Spleen (tissue), 11 donors: ENCODE measurements at regions not wholly inside any gene's neighbourhood (a gene's known extent, or its start where the extent isn't known, plus 50 kb on each side); places are given as distances from the start of the nearest gene placed in this dataset.

ENCODE experiments used
- DNase-seq: peaks from one replicate; pipeline ENCODE4 v3.0.0-alpha.2; 2020
- H3K27ac ChIP-seq, 8 donors: fragments of 200-600 bp; sonication (generic) in 7 of 8; 1 replicate in 4 of 8; 2 replicates in 4 of 8; pipeline versions ENCODE4 v1.5.0 to v1.8.0; 2016 to 2021; ENCODE audit warnings: inconsistent platforms in 4 of 8, mild to moderate bottlenecking in 4 of 8, moderate library complexity in 1 of 8
- H3K27me3 ChIP-seq, 7 donors: fragments of 200-600 bp; sonication (generic) in 6 of 7; replicated peaks in 1 of 7; 1 replicate in 4 of 7; 2 replicates in 3 of 7; pipeline versions ENCODE4 v1.5.0 to v1.8.0; 2016 to 2021; ENCODE audit warnings: inconsistent platforms in 3 of 7, mild to moderate bottlenecking in 1 of 7
- H3K36me3 ChIP-seq, 6 donors: fragments of 200-600 bp; sonication (generic) in 5 of 6; 1 replicate in 4 of 6; 2 replicates in 2 of 6; pipeline versions ENCODE4 v1.5.0 to v1.8.0; 2016 to 2021; ENCODE audit warnings: inconsistent platforms in 2 of 6
- H3K4me1 ChIP-seq, 6 donors: fragments of 200-600 bp; sonication (generic) in 5 of 6; 1 replicate in 3 of 6; 2 replicates in 3 of 6; pipeline versions ENCODE4 v1.5.0 to v1.8.0; 2016 to 2021; ENCODE audit warnings: inconsistent platforms in 3 of 6
- H3K4me3 ChIP-seq, 8 donors: fragments of 200-600 bp; sonication (generic) in 7 of 8; 1 replicate in 4 of 8; 2 replicates in 4 of 8; pipeline versions ENCODE4 v1.5.0 to v1.8.0; 2016 to 2021; ENCODE audit warnings: inconsistent platforms in 4 of 8, mild to moderate bottlenecking in 4 of 8, moderate library complexity in 2 of 8
- H3K9me3 ChIP-seq, 8 donors: fragments of 200-600 bp; sonication (generic) in 7 of 8; 1 replicate in 4 of 8; 2 replicates in 4 of 8; pipeline versions ENCODE4 v1.5.0 to v1.8.0; 2016 to 2021; ENCODE audit warnings: inconsistent platforms in 4 of 8
- CTCF ChIP-seq, 11 experiments: fragments of 200-600 bp in 7 of 11; fragments of 450-650 bp in 4 of 11; sonication (generic) in 4 of 11; IDR thresholded peaks in 8 of 11; conservative IDR thresholded peaks in 3 of 11; 1 replicate in 7 of 11; 2 replicates in 4 of 11; pipeline versions ENCODE4 v1.4.0 to v1.8.0; 2016 to 2021; ENCODE audit warnings: antibody characterized with exemption in 11 of 11, inconsistent platforms in 4 of 11, mild to moderate bottlenecking in 1 of 11
- POLR2A ChIP-seq, 3 donors: fragments of 450-650 bp; IDR thresholded peaks; one replicate each; pipeline ENCODE4 v1.5.1; 2017; ENCODE audit warnings: antibody characterized with exemption in 3 of 3, mild to moderate bottlenecking in 1 of 3
- POLR2AphosphoS5 ChIP-seq, 3 donors: sonication (generic); formaldehyde crosslinking; IDR thresholded peaks; one replicate each; pipeline ENCODE4 v1.5.1; 2017; ENCODE audit warnings: antibody characterized with exemption in 3 of 3
- WGBS, 5 donors: extraction: QIAGEN DNeasy Blood & Tissue Kit in 3 of 5; methylation state at CpG; one replicate each; pipeline versions ENCODE4 v1.1.5 to v1.1.7; 2013 to 2018; 5-methylcytosine and 5-hydroxymethylcytosine counted together
- intact Hi-C: fragments of 100-400 bp; cut with DNase I; formaldehyde crosslinking; loops from one replicate; pipeline ENCODE4 v1.15.0; 2023; ENCODE audit warnings: low total_unique reads
- donor health status: healthy with polysubstance abuse.
- donor health status: DM: no; HTN: no; CAD: no; lungs with moderate emphysema.
- donor health status: DM: no; HTN: no; CAD: no.
- donor health status: Bipolar disorder and iron deficiency.
- donor health status: healthy.
- donor health status: DM: no; HTN: no; CAD: no.
- donor health status: DM: yes; HTN: yes; CAD: no.

GRCh38 chr9:135260221-135261180, 173.0 kb downstream of the OLFM1 start:
- intact Hi-C loops: no loop called here
- H3K27ac ChIP-seq: no peak overlapping the region
- no peak for DNase-seq
- TF ChIP-seq CTCF (IDR thresholded peaks at IDR 0.05 in 8 of 11, conservative IDR thresholded peaks at IDR 0.05 in 3 of 11) (no peak), POLR2A (IDR thresholded peaks at IDR 0.05) (no peak), POLR2AphosphoS5 (IDR thresholded peaks at IDR 0.05) (no peak)
- H3K36me3 ChIP-seq: no peaks in the 10 kb centered on the region
- peaks cover 0 to 6% (median 0%) of the 10 kb centered on the region in 6 donors for H3K4me1 ChIP-seq
- H3K27me3 ChIP-seq: peaks cover 0 to 57% (median 0%) of the 10 kb centered on the region in 7 donors
- H3K9me3 ChIP-seq: no peaks in the 10 kb centered on the region
- no peak overlapping the region for H3K4me3 ChIP-seq
- WGBS, 5 donors: 71 to 79% (median 77%) methylated on average over 34 to 35 of the region's 35 CpGs

- Histone ChIP-seq H3K27me3 (peaks cover 0 to 57% (median 9%) of the 10 kb centered on the region in 7 donors), H3K4me3 (no peak overlapping the region), H3K9me3 (no peaks in the 10 kb centered on the region), H3K27ac (no peak overlapping the region), H3K4me1 (peaks cover 0 to 6% (median 0%) of the 10 kb centered on the region in 6 donors), H3K36me3 (no peaks in the 10 kb centered on the region)
- intact Hi-C loops: no loop called here
- WGBS, 5 donors: 46 to 75% (median 58%) methylated on average over 7 of the region's 7 CpGs
- TF ChIP-seq POLR2A (IDR thresholded peaks at IDR 0.05) (no peak), CTCF (IDR thresholded peaks at IDR 0.05 in 8 of 11, conservative IDR thresholded peaks at IDR 0.05 in 3 of 11) (no peak), POLR2AphosphoS5 (IDR thresholded peaks at IDR 0.05) (no peak)
- DNase-seq: no peak
These were observed 174.8 kb downstream of the OLFM1 start for GRCh38 chr9:135262248-135262647.

GRCh38 chr9:135263511-135263910, 176.0 kb downstream of the OLFM1 start:
- H3K27ac ChIP-seq: no peak overlapping the region
- no peak overlapping the region for H3K4me3 ChIP-seq
- no peaks in the 10 kb centered on the region for H3K9me3 ChIP-seq
- H3K4me1 ChIP-seq: no peaks in the 10 kb centered on the region
- DNase-seq: no peak
- WGBS, 5 donors: 48 to 54% (median 53%) methylated on average over 5 of the region's 5 CpGs
- no peaks in the 10 kb centered on the region for H3K36me3 ChIP-seq
- H3K27me3 ChIP-seq: peaks cover 0 to 66% (median 9%) of the 10 kb centered on the region in 7 donors
- intact Hi-C loops: no loop called here
- no peak for TF ChIP-seq CTCF (IDR thresholded peaks at IDR 0.05 in 8 of 11, conservative IDR thresholded peaks at IDR 0.05 in 3 of 11)
- no peak for TF ChIP-seq POLR2A (IDR thresholded peaks at IDR 0.05)
- no peak for TF ChIP-seq POLR2AphosphoS5 (IDR thresholded peaks at IDR 0.05)

GRCh38 chr9:135265931-135266330, 178.5 kb downstream of the OLFM1 start:
- 73 to 75% (median 74%) methylated on average over 10 of the region's 10 CpGs for WGBS, 5 donors
- TF ChIP-seq POLR2AphosphoS5 (IDR thresholded peaks at IDR 0.05): no peak
- no peak for TF ChIP-seq CTCF (IDR thresholded peaks at IDR 0.05 in 8 of 11, conservative IDR thresholded peaks at IDR 0.05 in 3 of 11)
- TF ChIP-seq POLR2A (IDR thresholded peaks at IDR 0.05): no peak
- intact Hi-C loops: no loop called here
- Histone ChIP-seq H3K36me3 (no peaks in the 10 kb centered on the region), H3K27me3 (peaks cover 0 to 71% (median 9%) of the 10 kb centered on the region in 7 donors), H3K4me1 (no peaks in the 10 kb centered on the region), H3K27ac (no peak overlapping the region), H3K4me3 (no peak overlapping the region), H3K9me3 (no peaks in the 10 kb centered on the region)
- no peak for DNase-seq
